ENCODE measurements at regions not wholly inside any gene's neighbourhood (a gene's known extent, or its start where the extent isn't known, plus 50 kb on each side); places are given as distances from the start of the nearest gene placed in this dataset.

DNA sequence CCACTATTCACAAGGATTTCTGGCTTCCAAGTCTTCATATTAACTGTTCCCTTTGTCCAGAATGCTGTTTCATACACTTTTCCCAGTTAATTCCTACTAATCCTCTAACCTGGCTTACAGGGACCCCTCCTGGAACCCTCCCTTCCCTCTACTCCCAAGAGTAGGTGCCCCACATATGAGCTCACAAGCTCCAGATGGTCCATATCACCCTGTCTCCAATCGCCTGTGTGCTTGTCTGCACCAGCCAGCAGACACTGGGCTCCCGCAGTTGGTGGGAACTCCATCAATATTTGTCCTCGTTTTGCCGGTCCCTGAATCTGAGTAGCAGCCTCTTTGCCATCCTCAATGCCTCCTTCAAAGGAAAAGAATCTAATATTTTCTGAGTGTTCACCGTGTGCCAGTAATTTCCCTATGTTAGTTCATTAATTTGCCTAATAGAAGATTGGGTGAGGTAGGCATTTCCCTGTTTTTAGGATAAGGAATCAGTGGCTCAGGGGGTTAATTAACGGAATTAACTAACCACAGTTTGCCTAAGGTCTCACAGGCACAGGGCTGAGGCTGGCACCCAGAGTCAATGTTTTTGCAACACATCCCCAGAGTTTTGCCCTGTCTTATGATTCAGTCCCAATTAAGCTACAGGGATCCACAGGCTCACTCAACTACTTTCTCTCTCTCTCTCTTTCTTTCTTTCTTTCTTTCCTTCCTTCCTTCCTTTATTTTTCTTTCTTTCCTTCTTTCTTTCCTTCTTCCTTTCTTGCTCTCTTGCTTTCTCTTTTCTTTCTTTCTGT, 141.6 kb upstream of the CYP1B1 start:
- TF ChIP-seq, protein P1, sequence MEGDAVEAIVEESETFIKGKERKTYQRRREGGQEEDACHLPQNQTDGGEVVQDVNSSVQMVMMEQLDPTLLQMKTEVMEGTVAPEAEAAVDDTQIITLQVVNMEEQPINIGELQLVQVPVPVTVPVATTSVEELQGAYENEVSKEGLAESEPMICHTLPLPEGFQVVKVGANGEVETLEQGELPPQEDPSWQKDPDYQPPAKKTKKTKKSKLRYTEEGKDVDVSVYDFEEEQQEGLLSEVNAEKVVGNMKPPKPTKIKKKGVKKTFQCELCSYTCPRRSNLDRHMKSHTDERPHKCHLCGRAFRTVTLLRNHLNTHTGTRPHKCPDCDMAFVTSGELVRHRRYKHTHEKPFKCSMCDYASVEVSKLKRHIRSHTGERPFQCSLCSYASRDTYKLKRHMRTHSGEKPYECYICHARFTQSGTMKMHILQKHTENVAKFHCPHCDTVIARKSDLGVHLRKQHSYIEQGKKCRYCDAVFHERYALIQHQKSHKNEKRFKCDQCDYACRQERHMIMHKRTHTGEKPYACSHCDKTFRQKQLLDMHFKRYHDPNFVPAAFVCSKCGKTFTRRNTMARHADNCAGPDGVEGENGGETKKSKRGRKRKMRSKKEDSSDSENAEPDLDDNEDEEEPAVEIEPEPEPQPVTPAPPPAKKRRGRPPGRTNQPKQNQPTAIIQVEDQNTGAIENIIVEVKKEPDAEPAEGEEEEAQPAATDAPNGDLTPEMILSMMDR (IDR thresholded peaks at IDR 0.05; ENCODE audit: low read length, missing control alignments): no peak
- DNase-seq (ENCODE audit: low read depth): peak; percentile 14
- H3K4me3 ChIP-seq (replicated peaks; ENCODE audit: low read depth, low read length): no peak overlapping the region

DNA sequence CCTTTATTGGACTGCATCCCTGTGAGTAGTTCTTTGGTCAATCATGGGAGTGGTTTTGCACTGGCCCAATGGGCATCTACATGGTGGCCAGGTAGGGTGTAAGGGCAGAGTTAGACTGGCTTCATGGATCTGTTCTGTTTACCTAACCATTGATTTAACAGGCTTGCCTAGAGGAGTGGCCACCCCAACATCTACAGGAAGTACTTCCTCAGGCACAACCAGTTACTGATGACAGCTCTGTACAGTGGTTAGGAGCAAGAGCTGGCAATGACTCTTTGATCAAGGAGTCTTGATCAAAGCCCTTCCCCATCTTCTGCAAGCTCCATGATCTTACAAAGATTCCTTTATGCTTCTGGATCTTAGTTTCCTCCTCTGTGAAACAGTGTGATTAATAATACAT, 140.9 kb upstream of the CYP1B1 start:
- DNase-seq (ENCODE audit: low read depth): no peak
- TF ChIP-seq, protein P1 (IDR thresholded peaks at IDR 0.05; ENCODE audit: low read length, missing control alignments): no peak
- no peak overlapping the region for H3K4me3 ChIP-seq (replicated peaks; ENCODE audit: low read depth, low read length)

DNA sequence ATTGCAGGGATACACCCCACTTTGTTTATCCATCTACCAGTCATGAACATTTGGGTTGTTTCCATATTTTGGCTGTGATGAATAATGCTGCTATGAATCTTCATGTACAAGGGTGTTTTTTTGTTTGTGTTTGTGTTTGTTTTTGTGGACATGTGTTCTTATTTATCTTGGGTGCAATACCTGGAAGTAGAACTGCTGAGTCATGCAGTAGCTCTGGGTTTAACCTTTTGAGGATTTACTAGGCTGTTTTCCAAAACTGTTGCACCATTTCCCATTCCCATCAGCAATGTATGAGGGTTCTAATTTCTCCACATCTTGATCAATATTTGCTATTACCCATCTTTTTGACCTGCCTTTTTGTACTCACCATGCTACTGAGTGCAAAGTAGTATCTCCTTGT, 140.0 kb upstream of the CYP1B1 start:
- peak; percentile 79 for DNase-seq (ENCODE audit: low read depth)
- no peak overlapping the region for H3K4me3 ChIP-seq (replicated peaks; ENCODE audit: low read depth, low read length)
- TF ChIP-seq, protein P1 (IDR thresholded peaks at IDR 0.05; ENCODE audit: low read length, missing control alignments): no peak

DNA sequence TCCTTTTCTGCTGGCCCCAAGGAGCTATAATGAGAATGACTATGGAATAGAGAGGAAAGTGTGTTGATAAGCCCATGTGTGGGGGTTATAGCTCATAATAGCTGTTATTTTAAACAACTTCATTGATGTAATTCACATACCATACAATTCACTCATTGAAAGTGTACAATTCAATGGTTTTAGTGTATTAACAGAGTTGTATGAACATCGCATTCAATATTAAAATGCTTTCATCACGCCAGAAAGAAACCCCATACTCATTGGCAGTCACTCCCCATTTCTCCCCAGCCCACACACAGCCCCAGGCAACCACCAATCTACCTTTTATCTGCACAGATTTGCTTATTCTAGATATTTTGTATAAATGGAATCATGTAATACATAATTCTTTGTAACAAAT, 139.6 kb upstream of the CYP1B1 start:
- peak; percentile 10 for DNase-seq (ENCODE audit: low read depth)
- TF ChIP-seq, protein P1 (IDR thresholded peaks at IDR 0.05; ENCODE audit: low read length, missing control alignments): no peak
- H3K4me3 ChIP-seq (replicated peaks; ENCODE audit: low read depth, low read length): no peak overlapping the region

DNA sequence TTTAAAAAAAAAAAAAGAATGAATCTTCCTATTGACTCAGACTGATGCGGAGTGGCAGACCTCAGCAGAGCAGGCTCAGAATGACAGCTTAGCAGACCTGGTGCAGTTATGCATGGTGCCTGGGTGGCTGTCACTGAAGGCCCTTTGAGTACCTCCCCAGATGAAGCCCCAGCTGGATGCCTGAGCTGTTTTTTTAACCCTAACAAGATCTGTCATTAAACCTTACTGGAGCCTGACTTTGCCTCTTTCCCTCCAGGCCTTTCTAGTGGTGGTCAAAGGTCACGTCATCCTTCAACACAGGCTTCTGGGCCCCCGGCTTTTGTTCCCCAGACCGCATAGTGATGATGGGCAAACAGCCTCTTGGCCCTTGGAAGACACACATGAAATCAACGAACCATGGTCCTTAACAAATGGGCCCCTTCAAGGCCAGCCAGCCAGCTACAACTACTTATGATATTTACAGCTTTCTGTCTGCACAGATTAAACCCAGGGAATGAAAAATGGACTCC, 138.3 kb upstream of the CYP1B1 start:
- TF ChIP-seq, protein P1 (IDR thresholded peaks at IDR 0.05; ENCODE audit: low read length, missing control alignments): no peak
- no peak for DNase-seq (ENCODE audit: low read depth)
- no peak overlapping the region for H3K4me3 ChIP-seq (replicated peaks; ENCODE audit: low read depth, low read length)

DNA sequence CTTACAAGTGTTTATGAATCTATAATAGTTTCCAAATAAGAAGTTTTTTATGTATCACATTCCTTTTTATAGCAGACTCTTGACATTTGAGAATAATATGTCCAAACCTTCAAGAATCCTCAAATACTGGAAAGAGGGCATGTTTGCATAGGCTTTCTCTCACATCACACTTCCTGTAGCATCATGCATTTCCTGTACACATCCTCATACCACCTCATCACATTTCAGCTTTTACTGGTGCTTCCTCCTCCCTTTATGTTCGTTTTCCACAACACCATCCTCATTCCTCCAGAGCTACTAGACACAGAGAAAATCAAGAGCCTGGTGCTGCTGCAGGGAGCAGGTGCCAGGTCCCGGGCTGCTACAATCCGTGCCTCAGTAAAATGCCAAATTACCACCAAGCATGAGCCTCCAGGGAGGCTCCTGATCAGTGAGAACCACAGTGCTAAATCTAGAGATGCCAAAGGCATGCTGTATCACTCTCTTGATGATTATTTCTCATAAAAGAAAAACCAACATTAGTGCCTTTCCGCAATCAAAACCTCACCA, 137.7 kb upstream of the CYP1B1 start:
- peak; percentile 31 for DNase-seq (ENCODE audit: low read depth)
- TF ChIP-seq, protein P1 (IDR thresholded peaks at IDR 0.05; ENCODE audit: low read length, missing control alignments): no peak
- H3K4me3 ChIP-seq (replicated peaks; ENCODE audit: low read depth, low read length): no peak overlapping the region
